ENCODE measurements at regions not wholly inside any gene's neighbourhood (a gene's known extent, or its start where the extent isn't known, plus 50 kb on each side); places are given as distances from the start of the nearest gene placed in this dataset.

DNA sequence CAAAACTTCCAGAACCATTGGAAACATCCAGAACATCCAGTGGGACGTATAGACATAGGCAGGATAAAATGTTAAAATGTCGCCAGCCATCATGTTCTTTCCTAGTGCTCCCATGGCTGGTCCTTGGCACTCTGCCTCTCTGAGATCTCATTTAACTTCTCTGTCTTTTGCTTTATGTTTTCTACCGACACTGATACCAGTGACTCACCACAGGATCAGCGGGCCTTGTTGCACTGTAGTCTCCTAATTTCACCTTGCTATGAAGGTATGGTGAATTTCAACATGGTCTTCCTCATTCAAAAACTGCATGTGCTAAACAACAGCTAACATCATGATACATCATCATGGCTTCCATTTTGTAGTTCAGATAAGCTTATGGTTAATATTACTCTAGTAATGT, 521.0 kb upstream of the IGFBP7 start:
- TF ChIP-seq, protein P1, sequence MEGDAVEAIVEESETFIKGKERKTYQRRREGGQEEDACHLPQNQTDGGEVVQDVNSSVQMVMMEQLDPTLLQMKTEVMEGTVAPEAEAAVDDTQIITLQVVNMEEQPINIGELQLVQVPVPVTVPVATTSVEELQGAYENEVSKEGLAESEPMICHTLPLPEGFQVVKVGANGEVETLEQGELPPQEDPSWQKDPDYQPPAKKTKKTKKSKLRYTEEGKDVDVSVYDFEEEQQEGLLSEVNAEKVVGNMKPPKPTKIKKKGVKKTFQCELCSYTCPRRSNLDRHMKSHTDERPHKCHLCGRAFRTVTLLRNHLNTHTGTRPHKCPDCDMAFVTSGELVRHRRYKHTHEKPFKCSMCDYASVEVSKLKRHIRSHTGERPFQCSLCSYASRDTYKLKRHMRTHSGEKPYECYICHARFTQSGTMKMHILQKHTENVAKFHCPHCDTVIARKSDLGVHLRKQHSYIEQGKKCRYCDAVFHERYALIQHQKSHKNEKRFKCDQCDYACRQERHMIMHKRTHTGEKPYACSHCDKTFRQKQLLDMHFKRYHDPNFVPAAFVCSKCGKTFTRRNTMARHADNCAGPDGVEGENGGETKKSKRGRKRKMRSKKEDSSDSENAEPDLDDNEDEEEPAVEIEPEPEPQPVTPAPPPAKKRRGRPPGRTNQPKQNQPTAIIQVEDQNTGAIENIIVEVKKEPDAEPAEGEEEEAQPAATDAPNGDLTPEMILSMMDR (IDR thresholded peaks at IDR 0.05) = no peak
- TF ChIP-seq POLR2A (IDR thresholded peaks at IDR 0.05) (no peak), EP300 (IDR thresholded peaks at IDR 0.05) (no peak)
